GM19043 (cell line): ENCODE measurements at regions not wholly inside any gene's neighbourhood (a gene's known extent, or its start where the extent isn't known, plus 50 kb on each side); places are given as distances from the start of the nearest gene placed in this dataset.

Experiments used
- ATAC-seq: cut with Tn5 transposase; IDR thresholded peaks from one replicate; pipeline ENCODE4 v1.9.1; 2021; ENCODE audit warnings: low read depth; ENCODE audit not compliant: unreplicated experiment

DNA sequence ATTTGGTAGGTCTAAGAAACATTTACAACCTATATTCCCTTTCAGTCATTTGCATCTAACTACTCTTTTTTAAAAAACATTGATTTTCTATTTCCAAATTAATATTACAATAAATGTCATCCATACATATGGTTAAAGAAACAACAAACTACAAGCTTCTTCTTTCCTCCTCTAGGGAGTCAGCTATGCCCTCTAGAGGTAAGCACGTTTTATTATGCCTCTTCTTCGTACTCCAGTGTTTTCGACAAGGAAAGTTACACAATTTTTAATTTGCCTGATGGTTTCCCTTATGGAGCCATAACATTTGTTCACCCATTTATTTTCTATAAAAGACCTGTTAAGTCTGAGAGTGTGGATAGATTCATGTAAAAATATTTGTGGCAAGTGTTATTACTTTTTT is 183.4 kb upstream of the CDH7 start:
- no peak for ATAC-seq

GRCh38 chr18:65548316-65548715 is 202.5 kb upstream of the CDH7 start:
- no peak for ATAC-seq

DNA sequence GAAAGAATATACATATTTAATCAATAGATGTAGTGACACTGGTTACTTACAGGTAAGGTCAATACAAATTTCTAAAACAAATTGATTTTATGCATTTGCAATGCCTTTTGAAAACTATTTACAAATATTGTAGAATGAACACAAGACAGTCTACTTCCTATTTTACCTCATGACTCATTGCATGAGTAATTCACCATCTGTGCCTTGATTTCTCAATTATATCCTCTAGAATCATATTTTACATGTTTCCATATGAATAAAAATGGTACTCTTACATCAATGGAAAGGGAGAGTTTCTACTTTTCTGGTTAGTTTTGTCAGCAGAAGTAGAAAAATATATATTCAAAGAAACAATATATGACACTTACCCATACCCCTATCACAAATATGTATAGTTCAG is 203.8 kb upstream of the CDH7 start:
- no peak for ATAC-seq

DNA sequence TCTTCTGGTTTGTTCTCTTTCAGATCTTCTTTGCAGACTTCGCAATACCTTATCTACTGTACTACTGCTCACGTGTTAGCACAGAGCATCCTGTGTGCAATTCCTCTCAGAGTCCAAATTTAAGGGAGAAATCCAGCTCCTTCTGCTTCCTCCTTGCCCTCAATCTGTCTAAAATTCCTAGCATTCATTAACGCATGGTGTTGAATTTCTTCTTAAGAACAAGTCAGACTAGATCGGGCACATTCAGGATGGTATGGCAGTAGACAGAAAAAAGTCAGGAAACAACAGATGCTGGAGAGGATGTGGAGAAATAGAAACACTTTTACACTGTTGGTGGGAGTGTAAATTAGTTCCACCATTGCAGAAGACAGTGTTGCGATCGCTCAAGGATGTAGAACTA is 206.1 kb upstream of the CDH7 start:
- ATAC-seq = no peak

GRCh38 chr18:65527879-65528633 is 222.8 kb upstream of the CDH7 start:
- no peak for ATAC-seq

DNA sequence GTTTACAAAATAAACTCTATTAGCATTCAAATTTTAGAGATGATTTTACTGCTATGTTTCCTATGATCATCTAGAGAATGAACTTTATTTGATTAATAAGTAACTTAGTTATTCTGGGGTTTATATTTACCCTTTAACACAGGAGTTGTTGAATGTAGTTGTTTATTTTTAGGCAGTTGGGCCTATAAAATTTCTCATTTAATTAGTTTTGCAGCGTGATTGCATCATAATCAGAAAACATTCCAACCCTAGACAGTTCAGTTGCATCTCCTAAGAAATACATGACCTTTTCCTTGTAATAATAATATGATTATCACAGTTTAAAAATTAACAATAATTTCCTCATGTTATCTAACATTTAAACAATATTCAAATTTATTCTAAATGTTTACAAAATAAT is 224.7 kb upstream of the CDH7 start:
- ATAC-seq = no peak

GRCh38 chr18:65523461-65523860 is 227.4 kb upstream of the CDH7 start:
- no peak for ATAC-seq

DNA sequence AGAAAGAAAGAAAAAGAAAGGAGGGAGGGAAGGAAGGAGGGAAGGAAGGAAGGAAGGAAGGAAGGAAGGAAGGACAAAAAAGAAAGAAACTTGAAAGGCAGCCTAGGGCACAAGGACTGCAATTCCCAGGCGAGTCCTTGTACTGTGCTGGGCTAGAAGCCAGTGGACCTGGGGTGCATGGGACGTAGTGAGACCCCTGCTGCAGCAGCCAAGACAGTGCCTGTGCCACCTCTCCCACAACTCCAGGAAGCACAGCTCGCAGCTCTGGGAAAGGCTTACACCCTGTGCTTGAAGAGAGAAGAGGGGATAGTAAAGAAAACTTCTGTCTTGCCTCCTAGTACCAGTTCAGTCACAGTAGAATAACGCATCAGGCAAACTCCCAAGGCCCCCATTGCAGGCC is 227.9 kb upstream of the CDH7 start:
- ATAC-seq = no peak

DNA sequence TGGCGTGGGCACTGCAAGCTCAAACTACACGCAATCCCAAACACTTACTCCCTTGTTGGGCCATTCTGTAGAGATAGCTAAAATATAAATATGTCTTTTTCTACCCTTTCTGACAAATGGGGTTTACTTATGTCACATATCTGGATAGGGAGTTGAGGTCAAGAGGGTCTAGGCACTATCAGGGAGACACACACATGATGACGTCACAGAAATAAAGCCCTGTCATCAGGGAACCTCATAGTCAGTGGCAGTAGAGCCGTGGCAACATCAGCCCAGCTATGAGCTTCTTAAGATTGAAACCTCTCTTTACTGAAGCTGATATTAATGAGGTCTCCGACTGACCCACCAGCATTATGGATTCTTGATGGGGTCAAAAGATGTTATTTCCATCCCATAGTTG is 234.6 kb upstream of the CDH7 start:
- ATAC-seq = no peak

DNA sequence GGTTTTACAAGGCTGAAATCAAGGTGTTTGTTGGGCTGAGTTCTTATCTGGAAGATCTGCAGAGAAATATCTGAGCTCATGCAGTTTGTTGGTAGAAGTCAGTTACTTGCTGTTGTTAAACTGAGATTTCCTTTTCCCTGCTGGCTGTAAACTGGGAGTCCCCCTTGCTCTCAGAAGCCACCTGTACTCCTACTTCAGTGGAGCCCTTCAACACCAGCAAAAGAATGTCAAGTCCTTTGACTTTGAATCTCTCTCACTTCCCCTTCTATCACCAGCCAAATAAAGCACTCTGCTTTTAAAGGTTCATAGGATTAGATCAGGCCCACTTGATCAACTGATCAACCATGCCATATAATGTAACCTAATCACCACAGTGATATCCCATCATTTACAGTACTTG is 252.2 kb upstream of the CDH7 start:
- ATAC-seq = no peak

DNA sequence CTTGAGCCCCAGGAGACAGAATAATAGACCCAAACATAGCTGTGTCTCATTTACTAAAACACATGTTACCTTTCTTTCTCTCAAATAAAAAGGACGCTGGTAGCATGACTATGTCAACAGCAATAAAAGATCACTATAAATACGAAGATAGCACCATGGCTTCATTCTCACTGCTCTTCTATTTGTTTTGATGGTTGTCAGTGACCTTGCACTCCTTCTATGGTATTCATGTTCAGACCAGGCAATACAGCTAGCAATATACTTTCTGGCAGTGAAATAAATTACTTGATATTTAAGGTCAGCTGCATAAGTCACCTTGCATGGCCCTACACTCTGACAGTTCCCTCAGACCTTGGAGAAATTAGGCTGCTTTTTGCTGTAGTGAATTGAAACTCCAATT is 263.2 kb upstream of the CDH7 start:
- no peak for ATAC-seq

DNA sequence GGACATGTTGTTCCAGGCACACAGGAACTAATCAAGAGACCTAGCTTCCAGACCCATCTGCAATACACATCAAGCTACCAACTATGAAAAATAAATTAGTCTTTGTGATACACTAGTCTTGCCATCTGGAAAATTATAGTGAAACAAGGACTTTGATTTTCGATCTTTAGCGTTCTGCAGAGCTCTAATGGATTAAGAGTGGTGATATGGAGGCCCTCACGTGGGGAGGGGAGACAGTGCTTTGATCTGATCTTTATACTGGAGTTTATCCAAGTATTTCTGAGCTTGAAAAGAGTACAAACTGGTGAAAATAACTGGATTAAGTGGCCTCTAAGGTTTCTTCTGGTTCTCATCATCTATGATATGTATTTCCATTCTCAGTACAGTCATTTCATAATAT is 273.4 kb upstream of the CDH7 start:
- ATAC-seq = no peak

- ATAC-seq = no peak
Observed at GRCh38 chr18:65468881-65469280, 281.9 kb upstream of the CDH7 start.

GRCh38 chr18:65464361-65464760 is 286.5 kb upstream of the CDH7 start:
- ATAC-seq = no peak

GRCh38 chr18:65459741-65460140 is 291.1 kb upstream of the CDH7 start:
- ATAC-seq = no peak

- no peak for ATAC-seq
Observed at GRCh38 chr18:65458871-65459270, 291.9 kb upstream of the CDH7 start.

- no peak for ATAC-seq
Observed at GRCh38 chr18:65439188-65439587, 311.6 kb upstream of the CDH7 start.

GRCh38 chr18:65436430-65436829 is 314.4 kb upstream of the CDH7 start:
- ATAC-seq = no peak

DNA sequence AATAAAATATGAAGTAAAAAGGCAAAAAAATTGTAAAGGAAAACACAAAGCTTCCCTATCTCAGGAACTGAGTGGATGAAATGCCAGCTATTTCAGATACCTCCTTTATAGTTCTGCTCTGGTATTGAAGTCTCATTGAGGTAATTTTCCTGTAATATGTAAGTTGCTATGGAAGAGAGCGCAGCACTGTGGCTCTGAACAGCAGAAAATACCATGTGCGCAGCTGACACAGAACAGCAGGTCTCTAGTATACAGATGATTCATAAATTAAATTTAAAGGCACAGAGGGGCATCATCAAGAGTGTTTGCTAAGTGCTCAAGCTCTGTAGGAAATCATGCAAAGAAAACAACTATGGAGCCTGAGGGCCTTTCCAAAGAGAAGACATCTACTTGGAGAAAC is 315.3 kb upstream of the CDH7 start:
- no peak for ATAC-seq

- no peak for ATAC-seq
Observed at GRCh38 chr18:65429601-65430000, 321.2 kb upstream of the CDH7 start.

GRCh38 chr18:65425366-65425765 is 325.4 kb upstream of the CDH7 start:
- no peak for ATAC-seq

DNA sequence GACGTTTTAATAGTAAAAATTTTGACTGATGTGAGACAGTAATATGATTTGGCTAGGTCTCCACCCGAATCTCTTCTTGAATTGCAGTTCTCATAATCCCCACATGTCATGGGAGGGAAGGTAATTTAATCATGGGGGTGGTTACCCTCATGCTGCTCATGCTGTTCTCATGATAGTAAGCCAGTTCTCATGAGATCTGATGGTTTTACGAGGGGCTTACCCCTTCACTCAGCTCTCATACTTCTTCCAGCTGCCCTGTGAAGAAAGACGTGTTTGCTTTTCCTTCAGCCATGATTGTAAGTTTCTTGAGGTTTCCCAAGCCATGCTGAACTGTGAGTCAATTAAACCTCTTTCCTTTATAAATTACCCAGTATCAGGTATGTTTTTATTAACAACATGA is 327.0 kb upstream of the CDH7 start:
- ATAC-seq = no peak

DNA sequence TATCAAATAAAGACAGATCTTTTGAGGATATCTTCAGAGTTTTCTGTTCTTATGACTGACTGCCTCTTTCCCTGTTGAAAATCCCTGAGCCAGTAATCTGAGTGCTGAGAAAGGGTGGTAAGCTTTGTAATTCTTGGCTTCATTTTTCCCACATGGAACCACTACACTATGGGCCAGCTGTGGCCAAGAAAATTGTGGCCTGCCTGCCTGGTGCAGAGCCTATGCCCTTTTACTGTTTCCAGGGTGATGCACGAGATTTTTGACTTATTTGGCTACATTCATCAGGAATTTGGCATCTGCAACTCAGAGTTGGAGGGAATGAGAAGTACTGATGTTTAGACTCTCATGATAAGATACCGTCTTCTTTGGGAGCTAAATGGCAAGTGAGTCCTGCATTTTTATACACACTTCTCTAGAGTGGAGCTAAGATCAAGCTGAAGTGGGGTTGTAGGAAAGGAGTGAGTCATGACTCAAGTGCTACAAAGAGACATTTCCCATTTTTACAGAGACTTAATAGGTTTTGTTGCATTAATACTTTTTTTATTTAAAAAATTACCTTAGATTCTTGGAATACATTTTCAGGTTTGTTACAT is 328.2 kb upstream of the CDH7 start:
- ATAC-seq = no peak
